ENCODE measurements at regions not wholly inside any gene's neighbourhood (a gene's known extent, or its start where the extent isn't known, plus 50 kb on each side); places are given as distances from the start of the nearest gene placed in this dataset.
A peak's percentile ranks its signal among the peaks of the same experiment; 100 is the strongest.

GRCh38 chr13:58882516-58882915, 1251.0 kb downstream of the PCDH17 start:
- Histone ChIP-seq H3K9me3 (ENCODE audit: low read depth, low read length, poor library complexity, severe bottlenecking) (no peaks in the 10 kb centered on the region), H3K4me3 (ENCODE audit: low read depth, low read length, poor library complexity, severe bottlenecking) (no peak overlapping the region), H3K4me1 (ENCODE audit: insufficient read depth, low read length, poor library complexity, severe bottlenecking) (peaks cover 17% of the 10 kb centered on the region), H3K27me3 (replicated peaks; ENCODE audit: insufficient read depth, low read depth, low read length, poor library complexity) (no peaks in the 10 kb centered on the region), H3K27ac (ENCODE audit: low read depth, low read length, poor library complexity, severe bottlenecking) (no peak overlapping the region), H3K36me3 (ENCODE audit: insufficient read depth, low read length, poor library complexity, severe bottlenecking) (no peaks in the 10 kb centered on the region)
- intact Hi-C loops (cut with micrococcal nuclease; ENCODE audit: unreplicated experiment), result no loop called here
- ChIA-PET POLR2A (ENCODE audit: low non-redundant PET) (no interaction called here), CTCF (no interaction called here)
- DNase-seq (ENCODE audit: low spot score), result peak; percentile 13
- BruUV-seq (replicated peaks), result no TSS peak
- no peak for TF ChIP-seq EZH2 (IDR thresholded peaks at IDR 0.05; ENCODE audit: borderline replicate concordance, low read depth, low read length, poor library complexity, severe bottlenecking)
- TF ChIP-seq, protein P1, sequence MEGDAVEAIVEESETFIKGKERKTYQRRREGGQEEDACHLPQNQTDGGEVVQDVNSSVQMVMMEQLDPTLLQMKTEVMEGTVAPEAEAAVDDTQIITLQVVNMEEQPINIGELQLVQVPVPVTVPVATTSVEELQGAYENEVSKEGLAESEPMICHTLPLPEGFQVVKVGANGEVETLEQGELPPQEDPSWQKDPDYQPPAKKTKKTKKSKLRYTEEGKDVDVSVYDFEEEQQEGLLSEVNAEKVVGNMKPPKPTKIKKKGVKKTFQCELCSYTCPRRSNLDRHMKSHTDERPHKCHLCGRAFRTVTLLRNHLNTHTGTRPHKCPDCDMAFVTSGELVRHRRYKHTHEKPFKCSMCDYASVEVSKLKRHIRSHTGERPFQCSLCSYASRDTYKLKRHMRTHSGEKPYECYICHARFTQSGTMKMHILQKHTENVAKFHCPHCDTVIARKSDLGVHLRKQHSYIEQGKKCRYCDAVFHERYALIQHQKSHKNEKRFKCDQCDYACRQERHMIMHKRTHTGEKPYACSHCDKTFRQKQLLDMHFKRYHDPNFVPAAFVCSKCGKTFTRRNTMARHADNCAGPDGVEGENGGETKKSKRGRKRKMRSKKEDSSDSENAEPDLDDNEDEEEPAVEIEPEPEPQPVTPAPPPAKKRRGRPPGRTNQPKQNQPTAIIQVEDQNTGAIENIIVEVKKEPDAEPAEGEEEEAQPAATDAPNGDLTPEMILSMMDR (conservative IDR thresholded peaks at IDR 0.05; ENCODE audit: low read depth, low read length), result no peak

DNA sequence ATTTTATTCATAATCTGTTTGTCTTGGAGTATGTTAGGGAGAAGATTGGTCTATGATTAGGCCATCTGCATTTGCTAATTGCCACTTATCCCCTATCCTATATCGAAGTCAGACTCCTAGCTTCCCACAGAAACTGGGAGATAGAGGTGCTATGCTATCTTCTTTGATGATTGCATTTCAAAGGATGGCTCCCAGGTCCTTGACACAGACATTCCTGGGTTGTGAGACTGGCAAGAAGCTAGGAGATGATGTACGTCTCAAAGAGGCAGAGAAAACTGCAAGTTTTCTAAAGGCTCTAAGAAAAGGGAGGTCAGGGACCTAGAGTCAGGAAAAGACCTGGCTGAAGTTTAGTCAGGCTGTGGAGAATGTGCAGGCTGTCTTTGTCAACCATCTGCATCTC, 1251.9 kb downstream of the PCDH17 start:
- intact Hi-C loops (cut with micrococcal nuclease; ENCODE audit: unreplicated experiment), result no loop called here
- no peaks in the 10 kb centered on the region for H3K9me3 ChIP-seq (ENCODE audit: low read depth, low read length, poor library complexity, severe bottlenecking)
- ChIA-PET POLR2A (ENCODE audit: low non-redundant PET) (no interaction called here), CTCF (no interaction called here)
- TF ChIP-seq, protein P1 (conservative IDR thresholded peaks at IDR 0.05; ENCODE audit: low read depth, low read length), result no peak
- TF ChIP-seq EZH2 (IDR thresholded peaks at IDR 0.05; ENCODE audit: borderline replicate concordance, low read depth, low read length, poor library complexity, severe bottlenecking), result no peak
- no peaks in the 10 kb centered on the region for H3K36me3 ChIP-seq (ENCODE audit: insufficient read depth, low read length, poor library complexity, severe bottlenecking)
- no peaks in the 10 kb centered on the region for H3K27me3 ChIP-seq (replicated peaks; ENCODE audit: insufficient read depth, low read depth, low read length, poor library complexity)
- H3K4me3 ChIP-seq (ENCODE audit: low read depth, low read length, poor library complexity, severe bottlenecking), result no peak overlapping the region
- no TSS peak for BruUV-seq (replicated peaks)
- peaks cover 17% of the 10 kb centered on the region for H3K4me1 ChIP-seq (ENCODE audit: insufficient read depth, low read length, poor library complexity, severe bottlenecking)
- no peak for DNase-seq (ENCODE audit: low spot score)
- no peak overlapping the region for H3K27ac ChIP-seq (ENCODE audit: low read depth, low read length, poor library complexity, severe bottlenecking)

- Histone ChIP-seq H3K36me3 (ENCODE audit: insufficient read depth, low read length, poor library complexity, severe bottlenecking) (no peaks in the 10 kb centered on the region), H3K4me1 (ENCODE audit: insufficient read depth, low read length, poor library complexity, severe bottlenecking) (peaks cover 17% of the 10 kb centered on the region), H3K27me3 (replicated peaks; ENCODE audit: insufficient read depth, low read depth, low read length, poor library complexity) (no peaks in the 10 kb centered on the region), H3K4me3 (ENCODE audit: low read depth, low read length, poor library complexity, severe bottlenecking) (no peak overlapping the region), H3K9me3 (ENCODE audit: low read depth, low read length, poor library complexity, severe bottlenecking) (no peaks in the 10 kb centered on the region), H3K27ac (ENCODE audit: low read depth, low read length, poor library complexity, severe bottlenecking) (no peak overlapping the region)
- POLR2A ChIA-PET (ENCODE audit: low non-redundant PET), result interaction anchor here (0.6 kb wide), 1 partner anchor 98 kb away, joined by 3 read pairs; no protein-coding TSS in a partner anchor
- no TSS peak for BruUV-seq (replicated peaks)
- no peak for TF ChIP-seq EZH2 (IDR thresholded peaks at IDR 0.05; ENCODE audit: borderline replicate concordance, low read depth, low read length, poor library complexity, severe bottlenecking)
- TF ChIP-seq, protein P1 (conservative IDR thresholded peaks at IDR 0.05; ENCODE audit: low read depth, low read length), result no peak
- DNase-seq (ENCODE audit: low spot score), result peak; percentile 49
- intact Hi-C loops (cut with micrococcal nuclease; ENCODE audit: unreplicated experiment), result no loop called here
- CTCF ChIA-PET, result no interaction called here
Measured at GRCh38 chr13:58884353-58885209, 1253.0 kb downstream of the PCDH17 start.

All from A673 (cell line).